SK-N-SH (cell line): ENCODE measurements at regions not wholly inside any gene's neighbourhood (a gene's known extent, or its start where the extent isn't known, plus 50 kb on each side); places are given as distances from the start of the nearest gene placed in this dataset.

Experiments
- CTCF ChIA-PET: fragments of 300-600, 350-600 bp; formaldehyde crosslinking; extraction: SDS; loops from one replicate; lab custom pipeline; 2021; lab: Yijun Ruan, JAX
- POLR2A ChIA-PET: fragments of 350-600 bp; sonication (Branson Sonifier 250); formaldehyde crosslinking; extraction: SDS; loops from one replicate; lab custom pipeline; 2020; ENCODE audit warnings: antibody characterized with exemption, inconsistent platforms; lab: Yijun Ruan, JAX
- DNase-seq: peaks from one replicate; pipeline ENCODE4 v3.0.0; 2012
- H2AFZ ChIP-seq: fragments of 200-600 bp; sonication (generic); 2 replicates; pipeline ENCODE4 v1.8.1; 2016; ENCODE audit warnings: antibody characterized with exemption, mild to moderate bottlenecking, low read depth
- H3F3A ChIP-seq: fragments of 200-600 bp; sonication (generic); replicated peaks from 2 replicates; pipeline ENCODE3; 2016; ENCODE audit warnings: antibody characterized with exemption, mild to moderate bottlenecking; ENCODE audit not compliant: insufficient read depth
- H3K27ac ChIP-seq, 2 experiments: fragments of 200-500 bp in 1 of 2; fragments of 200-600 bp in 1 of 2; sonication (Bioruptor generic) in 1 of 2; sonication (generic), shearing (Covaris generic) in 1 of 2; 2 replicates each; pipeline versions ENCODE4 v1.5.1 to v1.6.1; 2014 to 2016; ENCODE audit warnings: low read depth in 2 of 2, inconsistent platforms in 1 of 2, low read length in 1 of 2, mild to moderate bottlenecking in 1 of 2, mixed read lengths in 1 of 2
- H3K27me3 ChIP-seq: fragments of 200-600 bp; sonication (generic), shearing (Covaris generic); 2 replicates; pipeline ENCODE4 v1.6.1; 2016; ENCODE audit warnings: mixed run types; ENCODE audit not compliant: insufficient read depth
- H3K36me3 ChIP-seq, 2 experiments: fragments of 200-500 bp in 1 of 2; fragments of 200-600 bp in 1 of 2; sonication (Bioruptor generic) in 1 of 2; sonication (generic) in 1 of 2; replicated peaks in 1 of 2; 2 replicates each; pipeline versions ENCODE3 to v1.5.1; 2014 to 2016; ENCODE audit warnings: low read length in 1 of 2, mild to moderate bottlenecking in 1 of 2; ENCODE audit not compliant: insufficient read depth in 2 of 2, control insufficient read depth in 1 of 2
- H3K4me1 ChIP-seq, 2 experiments: fragments of 200-500 bp in 1 of 2; fragments of 200-600 bp in 1 of 2; sonication (Bioruptor generic) in 1 of 2; sonication (generic), shearing (Covaris generic) in 1 of 2; 2 replicates each; pipeline versions ENCODE4 v1.5.1 to v1.6.1; 2014 to 2016; ENCODE audit warnings: low read depth in 1 of 2, low read length in 1 of 2, mixed run types in 1 of 2; ENCODE audit not compliant: insufficient read depth in 2 of 2, control insufficient read depth in 1 of 2
- H3K4me2 ChIP-seq: fragments of 200-600 bp; sonication (generic), shearing (Covaris generic); 2 replicates; pipeline ENCODE4 v1.6.1; 2017; ENCODE audit warnings: mixed run types
- H3K4me3 ChIP-seq, 2 experiments: fragments of 200-500 bp in 1 of 2; fragments of 200-600 bp in 1 of 2; sonication (Bioruptor generic) in 1 of 2; sonication (generic), shearing (Covaris generic) in 1 of 2; 2 replicates each; pipeline versions ENCODE4 v1.5.1 to v1.8.1; 2014 to 2016; ENCODE audit warnings: low read depth in 2 of 2, inconsistent platforms in 1 of 2, low read length in 1 of 2, mild to moderate bottlenecking in 1 of 2, mixed read lengths in 1 of 2, moderate library complexity in 1 of 2
- H3K79me2 ChIP-seq: fragments of 200-600 bp; sonication (generic); 2 replicates; pipeline ENCODE4 v1.8.1; 2017; ENCODE audit warnings: mild to moderate bottlenecking; ENCODE audit not compliant: insufficient read depth
- H3K9ac ChIP-seq: fragments of 200-600 bp; sonication (generic); 2 replicates; pipeline ENCODE4 v1.6.1; 2017; ENCODE audit warnings: mixed run types
- H3K9me2 ChIP-seq: fragments of 200-600 bp; sonication (generic); 2 replicates; pipeline ENCODE4 v1.6.1; 2017; ENCODE audit warnings: mixed run types
- H3K9me3 ChIP-seq: fragments of 200-600 bp; sonication (generic); 2 replicates; pipeline ENCODE4 v1.6.1; 2017; ENCODE audit warnings: mixed run types, mild to moderate bottlenecking, moderate library complexity
- H4K20me1 ChIP-seq: fragments of 200-600 bp; sonication (generic); 2 replicates; pipeline ENCODE4 v1.6.1; 2017; ENCODE audit warnings: mild to moderate bottlenecking, mixed run types; ENCODE audit not compliant: insufficient read depth
- CHD2 ChIP-seq: fragments of 150-350 bp; IDR thresholded peaks from 2 replicates; pipeline ENCODE4 v1.6.1; 2018; ENCODE audit warnings: low read length; ENCODE audit not compliant: partially characterized antibody
- ELF1 ChIP-seq: IDR thresholded peaks from 2 replicates; pipeline ENCODE4 v1.4.0; 2012
- EZH2phosphoT487 ChIP-seq: fragments of 200-600 bp; sonication (generic); IDR thresholded peaks from 2 replicates; pipeline ENCODE4 v1.6.1; 2017; ENCODE audit warnings: low read depth, mixed run types, mild to moderate bottlenecking, antibody characterized with exemption, moderate library complexity, borderline replicate concordance
- FOXJ3 ChIP-seq: sonication (generic); formaldehyde crosslinking; IDR thresholded peaks from 2 replicates; pipeline ENCODE4 v1.5.1; 2020; ENCODE audit warnings: mild to moderate bottlenecking, missing genetic modification reagents
- FOXM1 ChIP-seq: IDR thresholded peaks from 2 replicates; pipeline ENCODE4 v1.4.0; 2012; ENCODE audit warnings: low read depth, mild to moderate bottlenecking
- GATA2 ChIP-seq: sonication (generic); formaldehyde crosslinking; IDR thresholded peaks from 2 replicates; pipeline ENCODE4 v1.5.0; 2020; ENCODE audit warnings: mild to moderate bottlenecking, missing genetic modification reagents
- JUND ChIP-seq: IDR thresholded peaks from 2 replicates; pipeline ENCODE4 v1.4.0; 2012
- MEF2A ChIP-seq: IDR thresholded peaks from 2 replicates; pipeline ENCODE4 v1.4.0; 2012; ENCODE audit warnings: low read depth, borderline replicate concordance
- MXI1 ChIP-seq: IDR thresholded peaks from 2 replicates; pipeline ENCODE4 v1.6.1; 2012; ENCODE audit warnings: mild to moderate bottlenecking, low read depth, low read length, improper control_type of control experiment
- NFIC ChIP-seq: IDR thresholded peaks from 2 replicates; pipeline ENCODE4 v1.4.0; 2012; ENCODE audit warnings: borderline replicate concordance
- PBX3 ChIP-seq: IDR thresholded peaks from 2 replicates; pipeline ENCODE4; 2012
- POLR2AphosphoS5 ChIP-seq: IDR thresholded peaks from 2 replicates; pipeline ENCODE4 v1.6.1; 2012; ENCODE audit warnings: low read depth, low read length
- RAD21 ChIP-seq: IDR thresholded peaks from 2 replicates; pipeline ENCODE4 v1.6.1; 2012; ENCODE audit warnings: mild to moderate bottlenecking, low read length
- RCOR1 ChIP-seq: fragments of 150-350 bp; IDR thresholded peaks from 2 replicates; pipeline ENCODE4 v1.6.1; 2017; ENCODE audit warnings: antibody characterized with exemption, low read length
- RXRA ChIP-seq: IDR thresholded peaks from 2 replicates; pipeline ENCODE4 v1.4.0; 2012; ENCODE audit warnings: low read depth, mild to moderate bottlenecking, borderline replicate concordance
- SIN3A ChIP-seq: IDR thresholded peaks from 2 replicates; pipeline ENCODE4 v1.6.1; 2012; ENCODE audit warnings: low read depth, mild to moderate bottlenecking, low read length, moderate library complexity, borderline replicate concordance
- SMC3 ChIP-seq: IDR thresholded peaks from 2 replicates; pipeline ENCODE4 v1.6.1; 2012; ENCODE audit warnings: low read depth, low read length, improper control_type of control experiment
- TAF1 ChIP-seq: IDR thresholded peaks from 2 replicates; pipeline ENCODE4 v1.6.1; 2012; ENCODE audit warnings: low read depth, mild to moderate bottlenecking, low read length, moderate library complexity, borderline replicate concordance
- TCF12 ChIP-seq: IDR thresholded peaks from 2 replicates; pipeline ENCODE4 v1.4.0; 2012
- TEAD4 ChIP-seq: IDR thresholded peaks from 2 replicates; pipeline ENCODE4 v1.4.0; 2012; ENCODE audit warnings: mild to moderate bottlenecking, borderline replicate concordance; ENCODE audit not compliant: insufficient read depth
- USF1 ChIP-seq: IDR thresholded peaks from 2 replicates; pipeline ENCODE4 v1.4.0; 2012; ENCODE audit warnings: low read depth, borderline replicate concordance
- USF2 ChIP-seq: fragments of 150-350 bp; IDR thresholded peaks from 2 replicates; pipeline ENCODE4 v1.6.1; 2017; ENCODE audit warnings: antibody characterized with exemption, low read length, low read depth, borderline replicate concordance
- ZBTB33 ChIP-seq: IDR thresholded peaks from 2 replicates; pipeline ENCODE4 v1.4.0; 2012; ENCODE audit warnings: low read depth, borderline replicate concordance
- WGBS: methylation state at CpG from one replicate; pipeline ENCODE4 v1.1.6; 2017; ENCODE audit warnings: low lambda C conversion rate; 5-methylcytosine and 5-hydroxymethylcytosine counted together

- Histone ChIP-seq H3F3A (no peaks in the 10 kb centered on the region), H4K20me1 (no peaks in the 10 kb centered on the region), H3K9ac (no peak overlapping the region), H3K4me3 (no peak overlapping the region), H2AFZ (no peak overlapping the region), H3K4me1 (no peaks in the 10 kb centered on the region), H3K36me3 (no peaks in the 10 kb centered on the region), H3K27me3 (no peaks in the 10 kb centered on the region), H3K4me2 (no peak overlapping the region), H3K9me3 (0 out of 2 replicates have a peak, but pooled peaks cover 5% of the 10 kb centered on the region), H3K9me2 (no peaks in the 10 kb centered on the region), H3K27ac (no peak overlapping the region), H3K79me2 (no peaks in the 10 kb centered on the region)
- ChIA-PET POLR2A (no interaction called here), CTCF (interaction anchor here (0.9 kb wide), 1 partner anchor 11 kb away, joined by 3 read pairs; no protein-coding TSS in a partner anchor)
- 25% methylated on average over 3 of the region's 3 CpGs for WGBS
- no peak for DNase-seq
- TF ChIP-seq PBX3 (no peak), FOXJ3 (no peak), CHD2 (no peak), ELF1 (no peak), TAF1 (no peak), FOXM1 (no peak), EZH2phosphoT487 (no peak), NFIC (no peak), RXRA (no peak), USF2 (no peak), USF1 (no peak), MEF2A (no peak), POLR2AphosphoS5 (no peak), GATA2 (CRISPR knock-in tag) (no peak)
Observed at GRCh38 chr10:106378251-106378650, 786.3 kb downstream of the SORCS1 start.

- no peaks in the 10 kb centered on the region for H3K4me1 ChIP-seq
- ChIA-PET CTCF (no interaction called here), POLR2A (no interaction called here)
- H3K27me3 ChIP-seq, result no peaks in the 10 kb centered on the region
- H4K20me1 ChIP-seq, result no peaks in the 10 kb centered on the region
- no peaks in the 10 kb centered on the region for H3K36me3 ChIP-seq
- no peak overlapping the region for H3K27ac ChIP-seq
- DNase-seq, result no peak
- TF ChIP-seq SIN3A (no peak), PBX3 (no peak), NFIC (no peak), CHD2 (no peak), TAF1 (no peak), GATA2 (CRISPR knock-in tag) (no peak), USF2 (no peak), MXI1 (no peak), RAD21 (no peak), SMC3 (no peak), TCF12 (no peak), ZBTB33 (no peak), POLR2AphosphoS5 (no peak), TEAD4 (no peak), JUND (no peak), RCOR1 (no peak)
- no peak overlapping the region for H3K4me2 ChIP-seq
- no peak overlapping the region for H3K9ac ChIP-seq
- H3K4me3 ChIP-seq, result no peak overlapping the region
- 51% methylated on average over 6 of the region's 6 CpGs for WGBS
- no peaks in the 10 kb centered on the region for H3F3A ChIP-seq
- no peaks in the 10 kb centered on the region for H3K9me3 ChIP-seq
- H2AFZ ChIP-seq, result no peak overlapping the region
- no peaks in the 10 kb centered on the region for H3K79me2 ChIP-seq
- no peaks in the 10 kb centered on the region for H3K9me2 ChIP-seq
Observed at GRCh38 chr10:106370751-106371150, 793.8 kb downstream of the SORCS1 start.
